HL-60 (cell line): ENCODE measurements at regions not wholly inside any gene's neighbourhood (a gene's known extent, or its start where the extent isn't known, plus 50 kb on each side); places are given as distances from the start of the nearest gene placed in this dataset.

Source experiments
- DNase-seq, 2 experiments: peaks; one replicate each; pipeline ENCODE4 v3.0.0-alpha.2; 2010 to 2020; ENCODE audit warnings: low read depth in 1 of 2, low spot score in 1 of 2
- H3K27ac ChIP-seq: fragments of 250-450 bp; sonication (Bioruptor Pico); replicated peaks from 2 replicates; pipeline ENCODE4 v1.5.1; 2020; ENCODE audit warnings: mild to moderate bottlenecking, moderate library complexity
- H3K27me3 ChIP-seq: fragments of 250-450 bp; sonication (Bioruptor Pico); 2 replicates; pipeline ENCODE4 v1.5.1; 2021; ENCODE audit warnings: mild to moderate bottlenecking, moderate library complexity; ENCODE audit not compliant: insufficient read depth, poor library complexity, severe bottlenecking
- H3K4me3 ChIP-seq: replicated peaks from 2 replicates; pipeline ENCODE4 v1.5.1; 2011; ENCODE audit warnings: mild to moderate bottlenecking, control low read depth, low read length; ENCODE audit not compliant: insufficient read depth
- CTCF ChIP-seq: IDR thresholded peaks from one replicate; pipeline ENCODE4 v1.5.1; 2011; ENCODE audit warnings: low read length, control low read depth, inconsistent platforms; ENCODE audit not compliant: insufficient read depth
- GABPA ChIP-seq: IDR thresholded peaks from 2 replicates; pipeline ENCODE4 v1.6.1; 2012; ENCODE audit warnings: low read depth
- POLR2AphosphoS5 ChIP-seq: IDR thresholded peaks from 2 replicates; pipeline ENCODE4 v1.6.1; 2012; ENCODE audit warnings: low read depth
- REST ChIP-seq: IDR thresholded peaks from 2 replicates; pipeline ENCODE4 v1.6.1; 2012; ENCODE audit warnings: low read depth; ENCODE audit not compliant: insufficient replicate concordance
- SPI1 ChIP-seq: IDR thresholded peaks from 2 replicates; pipeline ENCODE4 v1.6.1; 2012; ENCODE audit warnings: low read depth, mild to moderate bottlenecking, borderline replicate concordance

- no peaks in the 10 kb centered on the region for H3K27me3 ChIP-seq
These were observed 1334.1 kb downstream of the EFNB2 start for GRCh38 chr13:105201351-105201750.

GRCh38 chr13:105200181-105200580 is 1335.3 kb downstream of the EFNB2 start:
- H3K4me3 ChIP-seq = no peak overlapping the region
- H3K27me3 ChIP-seq = no peaks in the 10 kb centered on the region
- no peak for DNase-seq
- no peak overlapping the region for H3K27ac ChIP-seq
- TF ChIP-seq POLR2AphosphoS5 (no peak), CTCF (no peak), REST (no peak), SPI1 (no peak), GABPA (no peak)

More at GRCh38 chr13:105201351-105201750, 1334.1 kb downstream of the EFNB2 start:
- H3K4me3 ChIP-seq = no peak overlapping the region
- DNase-seq = no peak
- TF ChIP-seq REST = no peak
- TF ChIP-seq GABPA = no peak
- TF ChIP-seq CTCF = no peak
- no peak for TF ChIP-seq SPI1
- TF ChIP-seq POLR2AphosphoS5 = no peak
- no peak overlapping the region for H3K27ac ChIP-seq

GRCh38 chr13:105196052-105196451 is 1339.4 kb downstream of the EFNB2 start:
- no peak overlapping the region for H3K27ac ChIP-seq
- DNase-seq = no peak

More at GRCh38 chr13:105196052-105196451, 1339.4 kb downstream of the EFNB2 start:
- H3K27me3 ChIP-seq = no peaks in the 10 kb centered on the region
- no peak overlapping the region for H3K4me3 ChIP-seq
- TF ChIP-seq CTCF (no peak), SPI1 (no peak), POLR2AphosphoS5 (no peak), GABPA (no peak), REST (no peak)
